Stimulated activated naive CD4-positive, alpha-beta T cell (primary cell): ENCODE measurements at regions not wholly inside any gene's neighbourhood (a gene's known extent, or its start where the extent isn't known, plus 50 kb on each side); places are given as distances from the start of the nearest gene placed in this dataset.

Source experiments
- DNase-seq, 6 experiments: peaks; one replicate each; lab custom pipeline; 2025; lab: John Stamatoyannopoulos, UW

GRCh38 chr11:104225047-104225446 is 61.1 kb upstream of the PDGFD start:
- DNase-seq: no peak

GRCh38 chr11:104222464-104222863 is 58.5 kb upstream of the PDGFD start:
- DNase-seq: no peak

- DNase-seq: no peak
Measured at GRCh38 chr11:104221455-104221854, 57.5 kb upstream of the PDGFD start.

DNA sequence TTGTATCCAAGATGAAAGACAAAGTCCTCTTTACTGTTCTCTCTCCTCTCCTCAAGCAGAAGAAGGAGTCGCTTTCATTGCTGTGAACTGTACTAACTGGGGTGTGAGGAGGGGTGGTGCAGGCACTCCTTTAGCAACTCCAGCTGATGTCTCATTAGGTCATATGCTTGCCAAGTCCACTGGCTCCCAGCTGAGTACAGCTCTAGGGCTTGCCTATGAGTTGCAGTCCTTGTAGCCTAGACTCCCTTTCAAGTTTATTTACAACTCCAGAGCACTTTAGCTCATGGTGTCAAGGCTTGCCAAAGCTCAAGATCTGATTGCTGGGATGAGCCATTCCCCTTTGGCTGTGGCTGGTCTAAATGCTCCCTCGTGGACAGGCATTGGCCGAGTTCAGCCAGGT is 55.1 kb upstream of the PDGFD start:
- DNase-seq: no peak

- no peak for DNase-seq
Measured at GRCh38 chr11:104214517-104214916, 50.6 kb upstream of the PDGFD start.
